ENCODE measurements at regions not wholly inside any gene's neighbourhood (a gene's known extent, or its start where the extent isn't known, plus 50 kb on each side); places are given as distances from the start of the nearest gene placed in this dataset.

- TF ChIP-seq CTCF (IDR thresholded peaks at IDR 0.05; ENCODE audit: extremely low read depth in 1 of 2, insufficient read depth in 1 of 2, low read depth in 1 of 2, low read length in 2 of 2) (no peak), FOS (IDR thresholded peaks at IDR 0.05; ENCODE audit: borderline replicate concordance, insufficient read depth, low read length) (no peak), GATA2 (IDR thresholded peaks at IDR 0.05; ENCODE audit: insufficient read depth, insufficient read length, low read depth, low read length) (no peak)
Observed at GRCh38 chr4:19793831-19794230, 457.9 kb upstream of the SLIT2 start.

All from endothelial cell of umbilical vein (primary cell).